Endodermal cell (in vitro differentiated cells): ENCODE measurements at regions not wholly inside any gene's neighbourhood (a gene's known extent, or its start where the extent isn't known, plus 50 kb on each side); places are given as distances from the start of the nearest gene placed in this dataset.

ENCODE experiments used
- DNase-seq: peaks from one replicate; pipeline ENCODE4 v3.0.0-alpha.2; 2017
- H3K27ac ChIP-seq: 2 replicates; pipeline ENCODE4 v1.5.1; 2013; ENCODE audit warnings: mild to moderate bottlenecking, low read depth, low read length, moderate library complexity
- H3K27me3 ChIP-seq: 2 replicates; pipeline ENCODE4 v1.6.1; 2013; ENCODE audit warnings: mild to moderate bottlenecking, low read length, moderate library complexity; ENCODE audit not compliant: insufficient read depth, control insufficient read depth, poor library complexity, severe bottlenecking
- H3K36me3 ChIP-seq: 2 replicates; pipeline ENCODE4 v1.7.0; 2013; ENCODE audit warnings: mild to moderate bottlenecking, low read length, moderate library complexity; ENCODE audit not compliant: control insufficient read depth, insufficient read depth
- H3K4me1 ChIP-seq: one replicate; pipeline ENCODE4 v1.7.0; 2013; ENCODE audit warnings: low read length; ENCODE audit not compliant: control insufficient read depth, insufficient read depth
- H3K4me3 ChIP-seq: 2 replicates; pipeline ENCODE4 v1.5.1; 2013; ENCODE audit warnings: mild to moderate bottlenecking, low read length, moderate library complexity
- H3K9ac ChIP-seq: 2 replicates; pipeline ENCODE4 v1.6.1; 2013; ENCODE audit warnings: mild to moderate bottlenecking, low read length, moderate library complexity; ENCODE audit not compliant: poor library complexity, severe bottlenecking; ENCODE audit errors: extremely low read depth
- H3K9me3 ChIP-seq: 2 replicates; pipeline ENCODE4 v1.6.1; 2013; ENCODE audit warnings: mild to moderate bottlenecking, low read length, moderate library complexity; ENCODE audit not compliant: control insufficient read depth
- H3K27ac Mint-ChIP-seq: 2 replicates; pipeline ENCODE4 v1.8.0; 2020; ENCODE audit warnings: mixed read lengths
- H3K27me3 Mint-ChIP-seq: 2 replicates; pipeline ENCODE4 v1.8.0; 2021; ENCODE audit warnings: mild to moderate bottlenecking, mixed read lengths; ENCODE audit not compliant: insufficient read depth
- H3K36me3 Mint-ChIP-seq: 2 replicates; pipeline ENCODE4 v1.8.0; 2020; ENCODE audit warnings: low read depth, mixed read lengths
- H3K4me1 Mint-ChIP-seq: 2 replicates; pipeline ENCODE4 v1.8.0; 2020; ENCODE audit warnings: mixed read lengths
- H3K4me3 Mint-ChIP-seq: 2 replicates; pipeline ENCODE4 v1.8.0; 2020; ENCODE audit warnings: mild to moderate bottlenecking, moderate library complexity, mixed read lengths
- H3K9me3 Mint-ChIP-seq: 2 replicates; pipeline ENCODE4 v1.8.0; 2020; ENCODE audit warnings: mild to moderate bottlenecking, mixed read lengths
- CTCF ChIP-seq: fragments of 200-600 bp; sonication (generic); conservative IDR thresholded peaks from 2 replicates; pipeline ENCODE4 v1.5.0; 2021; ENCODE audit warnings: antibody characterized with exemption, mild to moderate bottlenecking
- WGBS, 2 experiments: methylation state at CpG; one replicate each; pipeline versions ENCODE4 v1.1.5 to v1.1.7; 2013; ENCODE audit warnings: missing lambda C conversion rate in 2 of 2, mixed read lengths in 1 of 2; ENCODE audit not compliant: insufficient coverage in 1 of 2, insufficient read length in 1 of 2; 5-methylcytosine and 5-hydroxymethylcytosine counted together

- Mint-ChIP-seq H3K9me3 (no peaks in the 10 kb centered on the region), H3K4me3 (no peak overlapping the region), H3K27ac (no peak overlapping the region), H3K36me3 (no peaks in the 10 kb centered on the region), H3K4me1 (no peaks in the 10 kb centered on the region), H3K27me3 (peaks cover 5% of the 10 kb centered on the region)
- Histone ChIP-seq H3K4me1 (no peaks in the 10 kb centered on the region), H3K36me3 (no peaks in the 10 kb centered on the region), H3K27ac (no peak overlapping the region), H3K9ac (no peak overlapping the region), H3K9me3 (no peaks in the 10 kb centered on the region), H3K27me3 (peaks cover 30% of the 10 kb centered on the region), H3K4me3 (no peak overlapping the region)
- TF ChIP-seq CTCF: no peak
- DNase-seq: no peak
- WGBS, 2 experiments: 89 to 92% methylated on average over 3 to 9 of the region's 9 CpGs
Measured at GRCh38 chr2:15835991-15836688, 104.2 kb upstream of the MYCN start.

- H3K9me3 Mint-ChIP-seq: no peaks in the 10 kb centered on the region
- H3K27me3 ChIP-seq: peaks cover 22% of the 10 kb centered on the region
- no peak overlapping the region for H3K4me3 ChIP-seq
- DNase-seq: no peak
- no peak overlapping the region for H3K27ac Mint-ChIP-seq
- H3K9ac ChIP-seq: no peak overlapping the region
- H3K27me3 Mint-ChIP-seq: peaks cover 5% of the 10 kb centered on the region
- H3K4me3 Mint-ChIP-seq: no peak overlapping the region
- H3K36me3 ChIP-seq: no peaks in the 10 kb centered on the region
- H3K9me3 ChIP-seq: no peaks in the 10 kb centered on the region
- H3K4me1 Mint-ChIP-seq: no peaks in the 10 kb centered on the region
- H3K36me3 Mint-ChIP-seq: no peaks in the 10 kb centered on the region
- no peak overlapping the region for H3K27ac ChIP-seq
- 94 to 98% methylated on average over 13 of the region's 13 CpGs for WGBS, 2 experiments
- no peak for TF ChIP-seq CTCF
- no peaks in the 10 kb centered on the region for H3K4me1 ChIP-seq
Measured at GRCh38 chr2:15836689-15837610, 103.4 kb upstream of the MYCN start.

GRCh38 chr2:15838481-15839090 is 101.8 kb upstream of the MYCN start:
- no peaks in the 10 kb centered on the region for H3K36me3 Mint-ChIP-seq
- H3K9me3 Mint-ChIP-seq: no peaks in the 10 kb centered on the region
- no peak overlapping the region for H3K4me3 Mint-ChIP-seq
- Histone ChIP-seq H3K4me3 (no peak overlapping the region), H3K27me3 (peaks cover 10% of the 10 kb centered on the region), H3K9ac (no peak overlapping the region), H3K4me1 (no peaks in the 10 kb centered on the region), H3K27ac (no peak overlapping the region), H3K9me3 (no peaks in the 10 kb centered on the region), H3K36me3 (no peaks in the 10 kb centered on the region)
- no peaks in the 10 kb centered on the region for H3K4me1 Mint-ChIP-seq
- no peak for TF ChIP-seq CTCF
- DNase-seq: no peak
- H3K27ac Mint-ChIP-seq: no peak overlapping the region
- 90 to 94% methylated on average over 13 of the region's 13 CpGs for WGBS, 2 experiments
- no peaks in the 10 kb centered on the region for H3K27me3 Mint-ChIP-seq
